Hepatocyte (in vitro differentiated cells): ENCODE measurements at regions not wholly inside any gene's neighbourhood (a gene's known extent, or its start where the extent isn't known, plus 50 kb on each side); places are given as distances from the start of the nearest gene placed in this dataset.

Source experiments
- CTCF ChIP-seq: fragments of 200-600 bp; sonication (generic); IDR thresholded peaks from 2 replicates; pipeline ENCODE4 v1.5.1; 2016; ENCODE audit warnings: antibody characterized with exemption, mild to moderate bottlenecking; ENCODE audit not compliant: poor library complexity
- EZH2 ChIP-seq: fragments of 200-600 bp; sonication (generic); IDR thresholded peaks from 2 replicates; pipeline ENCODE4 v1.6.1; 2016; ENCODE audit warnings: antibody characterized with exemption, mild to moderate bottlenecking, borderline replicate concordance
- EZH2phosphoT487 ChIP-seq: fragments of 200-600 bp; sonication (generic); IDR thresholded peaks from one replicate; pipeline ENCODE4 v1.6.1; 2018; ENCODE audit warnings: antibody characterized with exemption, mild to moderate bottlenecking, low read depth, moderate library complexity; ENCODE audit not compliant: unreplicated experiment, severe bottlenecking

GRCh38 chr15:20106026-20106425, 435.6 kb downstream of the GOLGA6L6 start:
- TF ChIP-seq CTCF, result no peak
- no peak for TF ChIP-seq EZH2
- TF ChIP-seq EZH2phosphoT487, result no peak
